Fibroblast of lung (primary cell): ENCODE measurements at regions not wholly inside any gene's neighbourhood (a gene's known extent, or its start where the extent isn't known, plus 50 kb on each side); places are given as distances from the start of the nearest gene placed in this dataset.

ENCODE experiments used
- DNase-seq, 2 donors: peaks; one replicate each; pipeline versions ENCODE4 v3.0.0 to v3.0.0-alpha.2; 2010; ENCODE audit warnings: low read depth in 2 of 2
- H2AFZ ChIP-seq: 2 replicates; pipeline ENCODE4 v1.5.1; 2012; ENCODE audit warnings: low read length, control low read depth, inconsistent platforms
- H3K27ac ChIP-seq: 2 replicates; pipeline ENCODE4 v1.5.1; 2011; ENCODE audit warnings: low read length, control low read depth; ENCODE audit not compliant: insufficient read depth
- H3K27me3 ChIP-seq: 2 replicates; pipeline ENCODE4 v1.5.1; 2011; ENCODE audit warnings: mild to moderate bottlenecking, low read length; ENCODE audit not compliant: control insufficient read depth, insufficient read depth
- H3K36me3 ChIP-seq: 2 replicates; pipeline ENCODE4 v1.5.1; 2011; ENCODE audit warnings: low read length; ENCODE audit not compliant: control insufficient read depth, insufficient read depth
- H3K4me1 ChIP-seq: 2 replicates; pipeline ENCODE4 v1.5.1; 2011; ENCODE audit warnings: low read length; ENCODE audit not compliant: control insufficient read depth, insufficient read depth; ENCODE audit errors: extremely low read depth
- H3K4me2 ChIP-seq: 2 replicates; pipeline ENCODE4 v1.5.1; 2011; ENCODE audit warnings: low read length, control low read depth; ENCODE audit not compliant: insufficient read depth; ENCODE audit errors: extremely low read depth
- H3K4me3 ChIP-seq, 4 experiments: fragments of 200-600 bp in 1 of 4; sonication (generic) in 1 of 4; replicated peaks in 1 of 4; 2 replicates each; pipeline ENCODE4 v1.5.1; 2011 to 2016; ENCODE audit warnings: low read length in 4 of 4, low read depth in 3 of 4, mild to moderate bottlenecking in 3 of 4, control low read depth in 2 of 4, inconsistent platforms in 1 of 4, mixed read lengths in 1 of 4; ENCODE audit not compliant: insufficient read depth in 1 of 4; ENCODE audit errors: control extremely low read depth in 1 of 4
- H3K79me2 ChIP-seq: 2 replicates; pipeline ENCODE4 v1.5.1; 2012; ENCODE audit warnings: mild to moderate bottlenecking, low read length, inconsistent platforms; ENCODE audit not compliant: control insufficient read depth, insufficient read depth
- H3K9ac ChIP-seq: 2 replicates; pipeline ENCODE4 v1.5.1; 2011; ENCODE audit warnings: mild to moderate bottlenecking, low read length, control low read depth; ENCODE audit not compliant: insufficient read depth
- H3K9me3 ChIP-seq: 2 replicates; pipeline ENCODE4 v1.5.1; 2012; ENCODE audit warnings: low read depth, low read length; ENCODE audit not compliant: control insufficient read depth, insufficient read depth
- H4K20me1 ChIP-seq: 2 replicates; pipeline ENCODE4 v1.5.1; 2011; ENCODE audit warnings: low read length; ENCODE audit not compliant: control insufficient read depth, insufficient read depth; ENCODE audit errors: extremely low read depth
- CTCF ChIP-seq, 2 donors: IDR thresholded peaks in 1 of 2; conservative IDR thresholded peaks in 1 of 2; 1 replicate in 1 of 2; 2 replicates in 1 of 2; pipeline ENCODE4 v1.5.1; 2011 to 2012; ENCODE audit warnings: low read length in 2 of 2, control low read depth in 1 of 2, inconsistent platforms in 1 of 2, low read depth in 1 of 2, mild to moderate bottlenecking in 1 of 2
- EZH2 ChIP-seq: IDR thresholded peaks from 2 replicates; pipeline ENCODE4 v1.5.1; 2012; ENCODE audit warnings: low read length, control low read depth, mild to moderate bottlenecking; ENCODE audit errors: missing control alignments

DNA sequence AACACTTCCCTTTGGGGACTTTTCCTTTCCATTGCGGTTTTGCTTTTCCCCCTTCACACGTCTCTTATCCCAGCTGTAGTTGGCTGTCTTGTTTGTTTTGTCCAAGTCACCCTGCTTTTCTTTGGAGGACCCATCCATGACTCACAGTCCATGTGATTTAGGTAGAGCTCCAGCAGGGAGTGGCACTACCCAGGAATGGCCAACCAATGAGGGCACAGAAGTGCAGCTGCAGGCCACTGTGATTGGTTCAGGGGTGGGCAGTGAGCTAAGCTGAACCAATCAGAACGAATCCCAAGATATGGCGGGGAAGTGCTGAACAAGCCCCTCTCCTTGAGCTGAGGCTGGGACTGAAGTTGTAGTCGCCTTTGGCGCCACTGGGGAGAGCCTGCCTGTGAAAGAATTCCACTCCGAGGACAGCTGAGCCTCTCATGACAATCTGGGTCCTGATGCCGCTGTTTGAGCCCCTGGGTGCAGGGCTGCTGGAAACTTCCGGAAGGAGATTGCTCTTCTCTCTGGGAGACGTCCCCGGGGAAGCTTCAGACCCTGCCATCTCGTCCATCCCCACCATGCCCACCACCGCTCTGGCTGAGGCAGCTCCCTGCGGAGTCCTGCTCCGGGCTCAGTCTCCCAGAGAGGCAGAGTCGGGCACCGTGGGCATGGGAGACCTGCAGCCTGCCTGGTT is 62.9 kb upstream of the URI1 start:
- no peak overlapping the region for H3K4me2 ChIP-seq

GRCh38 chr19:29879655-29879974 is 62.4 kb upstream of the URI1 start:
- no peak overlapping the region for H2AFZ ChIP-seq
- no peaks in the 10 kb centered on the region for H3K4me1 ChIP-seq
- TF ChIP-seq EZH2 = no peak
- TF ChIP-seq CTCF (conservative IDR thresholded peaks at IDR 0.05 in 1 of 2, IDR thresholded peaks at IDR 0.05 in 1 of 2; ENCODE audit: low read depth in 1 of 2, low read length in 2 of 2) = no peak
- no peak overlapping the region for H3K9ac ChIP-seq
- H3K27me3 ChIP-seq = no peaks in the 10 kb centered on the region
- no peak overlapping the region for H3K4me3 ChIP-seq
- no peaks in the 10 kb centered on the region for H3K9me3 ChIP-seq
- H4K20me1 ChIP-seq = no peaks in the 10 kb centered on the region
- H3K4me2 ChIP-seq = no peak overlapping the region
- DNase-seq = no peak
- H3K79me2 ChIP-seq = no peaks in the 10 kb centered on the region
- H3K27ac ChIP-seq = no peak overlapping the region
- no peaks in the 10 kb centered on the region for H3K36me3 ChIP-seq

More for the DNA sequence above, 62.9 kb upstream of the URI1 start:
- no peaks in the 10 kb centered on the region for H3K27me3 ChIP-seq
- H3K27ac ChIP-seq = no peak overlapping the region
- H3K9me3 ChIP-seq = no peaks in the 10 kb centered on the region
- no peaks in the 10 kb centered on the region for H4K20me1 ChIP-seq
- H3K9ac ChIP-seq = no peak overlapping the region
- no peak overlapping the region for H3K4me3 ChIP-seq
- H2AFZ ChIP-seq = no peak overlapping the region
- no peaks in the 10 kb centered on the region for H3K79me2 ChIP-seq
- H3K36me3 ChIP-seq = no peaks in the 10 kb centered on the region
- peak; percentile 11 to 21 for DNase-seq
- TF ChIP-seq CTCF (conservative IDR thresholded peaks at IDR 0.05 in 1 of 2, IDR thresholded peaks at IDR 0.05 in 1 of 2; ENCODE audit: low read depth in 1 of 2, low read length in 2 of 2) (no peak), EZH2 (no peak)
- H3K4me1 ChIP-seq = peaks cover 2% of the 10 kb centered on the region

DNA sequence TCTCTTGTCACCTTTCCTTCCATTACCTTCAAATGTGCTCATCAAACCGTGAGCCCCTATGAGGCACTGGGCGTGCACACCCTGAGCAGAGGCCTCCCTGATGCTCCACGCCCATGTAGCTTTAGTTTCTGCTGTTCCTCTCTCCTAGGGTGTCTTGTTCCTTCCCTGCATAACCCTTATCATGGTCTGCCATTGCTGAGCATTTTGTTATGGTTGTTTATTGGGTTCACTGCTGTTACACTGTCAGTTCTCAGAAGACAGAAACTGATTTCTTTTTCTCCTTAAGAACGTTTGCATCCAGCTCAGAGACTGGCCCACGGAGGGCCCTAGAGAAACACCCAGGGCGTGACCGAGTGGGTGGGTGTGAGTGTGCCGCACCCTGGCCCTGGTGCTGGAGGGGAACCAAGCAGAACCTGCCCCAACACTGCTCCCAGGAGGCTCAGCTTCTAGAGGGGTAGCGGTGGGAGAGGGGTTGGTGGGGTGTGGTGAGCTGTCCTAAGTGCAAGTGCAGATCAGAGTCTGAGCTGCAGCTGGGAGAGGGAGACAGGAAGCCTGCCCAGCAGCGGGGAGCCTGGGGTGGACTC is 61.4 kb upstream of the URI1 start:
- Histone ChIP-seq H3K9me3 (no peaks in the 10 kb centered on the region), H2AFZ (no peak overlapping the region), H4K20me1 (no peaks in the 10 kb centered on the region), H3K4me2 (no peak overlapping the region), H3K36me3 (no peaks in the 10 kb centered on the region), H3K4me1 (no peaks in the 10 kb centered on the region), H3K4me3 (no peak overlapping the region), H3K27me3 (no peaks in the 10 kb centered on the region), H3K9ac (no peak overlapping the region), H3K79me2 (no peaks in the 10 kb centered on the region), H3K27ac (no peak overlapping the region)
- TF ChIP-seq CTCF (conservative IDR thresholded peaks at IDR 0.05 in 1 of 2, IDR thresholded peaks at IDR 0.05 in 1 of 2; ENCODE audit: low read depth in 1 of 2, low read length in 2 of 2) = no peak
- TF ChIP-seq EZH2 = no peak
- no peak for DNase-seq
